ENCODE measurements at regions not wholly inside any gene's neighbourhood (a gene's known extent, or its start where the extent isn't known, plus 50 kb on each side); places are given as distances from the start of the nearest gene placed in this dataset.

DNA sequence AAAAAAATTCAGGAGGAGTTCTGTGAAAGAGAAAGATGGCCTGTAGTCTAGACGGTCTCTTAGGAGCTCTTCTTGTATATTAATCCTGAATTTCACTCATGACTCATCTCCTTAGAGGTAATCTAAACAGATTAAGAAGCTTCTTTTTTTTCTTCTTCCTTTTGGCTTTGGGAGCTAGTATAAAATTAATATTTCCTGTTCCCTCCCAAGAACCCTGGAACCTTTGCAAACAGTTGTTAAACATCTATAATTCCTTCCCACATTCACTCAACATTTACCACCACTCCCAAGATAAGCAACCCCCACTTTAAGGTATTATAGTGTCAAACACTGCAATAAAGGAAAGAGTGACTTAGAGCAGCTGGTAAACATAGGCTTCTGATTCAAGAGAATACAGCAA lies 146.4 kb upstream of the EDNRA start:
- H3K4me3 Mint-ChIP-seq: no peak overlapping the region
- no peaks in the 10 kb centered on the region for H3K36me3 Mint-ChIP-seq (ENCODE audit: low read depth)
- no peaks in the 10 kb centered on the region for H3K9me3 Mint-ChIP-seq
- no peak overlapping the region for H3K27ac Mint-ChIP-seq
- intact Hi-C loops (cut with micrococcal nuclease): no loop called here
- H3K4me1 Mint-ChIP-seq (ENCODE audit: low read depth): no peaks in the 10 kb centered on the region
- H3K27me3 Mint-ChIP-seq (ENCODE audit: insufficient read depth): no peaks in the 10 kb centered on the region
- DNase-seq (ENCODE audit: low spot score): no peak

DNA sequence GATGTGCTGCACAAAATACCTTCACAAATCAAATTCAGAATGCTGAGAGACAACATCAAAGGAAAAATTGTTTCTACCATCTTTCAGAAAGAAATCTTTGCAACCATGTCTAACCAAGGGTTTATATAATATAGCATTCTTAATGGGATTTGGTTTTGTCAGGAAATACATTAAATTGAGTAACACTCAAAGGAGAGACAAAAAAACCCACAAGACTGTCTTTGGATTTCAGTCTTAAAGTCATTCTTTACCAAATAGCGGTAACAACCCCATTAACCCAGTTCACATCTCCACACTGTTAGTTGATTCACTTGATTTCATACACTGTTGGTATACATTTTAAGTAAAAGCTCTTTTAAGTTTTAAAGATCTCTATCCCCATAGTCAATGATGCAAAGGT lies 145.7 kb upstream of the EDNRA start:
- Mint-ChIP-seq H3K9me3 (no peaks in the 10 kb centered on the region), H3K4me3 (no peak overlapping the region), H3K36me3 (ENCODE audit: low read depth) (no peaks in the 10 kb centered on the region), H3K4me1 (ENCODE audit: low read depth) (no peaks in the 10 kb centered on the region), H3K27me3 (ENCODE audit: insufficient read depth) (no peaks in the 10 kb centered on the region), H3K27ac (no peak overlapping the region)
- no peak for DNase-seq (ENCODE audit: low spot score)
- intact Hi-C loops (cut with micrococcal nuclease): no loop called here

DNA sequence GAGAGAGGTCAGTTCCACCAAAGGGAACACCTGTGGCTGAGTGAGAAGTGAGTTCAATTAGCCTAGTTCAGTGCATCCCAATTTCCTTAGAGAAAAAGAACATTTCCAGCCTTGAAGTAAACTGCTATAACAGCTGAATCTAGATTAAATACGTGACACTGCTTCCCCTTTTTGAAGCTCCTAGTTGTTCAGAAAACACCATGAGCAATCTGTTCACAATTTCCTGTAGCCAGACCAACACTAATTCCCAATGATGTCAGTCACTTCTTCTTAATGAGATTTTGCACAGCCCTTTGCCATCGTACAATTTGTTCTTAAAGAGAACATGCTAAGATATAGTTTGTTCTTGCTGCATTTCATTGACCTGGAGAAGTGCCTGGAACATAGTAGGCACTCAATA lies 144.6 kb upstream of the EDNRA start:
- Mint-ChIP-seq H3K27me3 (ENCODE audit: insufficient read depth) (no peaks in the 10 kb centered on the region), H3K36me3 (ENCODE audit: low read depth) (no peaks in the 10 kb centered on the region), H3K27ac (no peak overlapping the region), H3K9me3 (no peaks in the 10 kb centered on the region), H3K4me3 (no peak overlapping the region), H3K4me1 (ENCODE audit: low read depth) (no peaks in the 10 kb centered on the region)
- DNase-seq (ENCODE audit: low spot score): no peak
- intact Hi-C loops (cut with micrococcal nuclease): no loop called here

DNA sequence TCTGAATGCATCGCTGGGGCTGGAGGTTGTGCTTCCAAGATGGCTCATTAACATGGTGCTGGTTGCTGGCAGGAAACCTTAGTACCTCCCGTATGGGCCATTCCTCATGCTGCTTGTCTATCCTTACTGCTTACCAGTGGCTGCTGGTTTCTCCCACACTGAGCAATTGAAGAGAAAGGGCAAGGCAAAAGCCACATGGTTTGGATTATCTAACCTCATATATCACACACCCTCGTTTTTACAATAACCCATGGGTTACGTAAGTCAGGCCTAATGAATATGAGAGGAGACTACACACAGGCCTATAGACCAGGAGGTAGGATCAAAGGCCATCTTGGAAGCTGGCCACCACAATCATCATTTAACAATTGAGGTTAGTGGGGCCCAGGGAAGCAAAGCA lies 141.8 kb upstream of the EDNRA start:
- intact Hi-C loops (cut with micrococcal nuclease): no loop called here
- H3K27ac Mint-ChIP-seq: no peak overlapping the region
- H3K36me3 Mint-ChIP-seq (ENCODE audit: low read depth): no peaks in the 10 kb centered on the region
- no peaks in the 10 kb centered on the region for H3K4me1 Mint-ChIP-seq (ENCODE audit: low read depth)
- DNase-seq (ENCODE audit: low spot score): no peak
- H3K27me3 Mint-ChIP-seq (ENCODE audit: insufficient read depth): no peaks in the 10 kb centered on the region
- no peaks in the 10 kb centered on the region for H3K9me3 Mint-ChIP-seq
- no peak overlapping the region for H3K4me3 Mint-ChIP-seq

DNA sequence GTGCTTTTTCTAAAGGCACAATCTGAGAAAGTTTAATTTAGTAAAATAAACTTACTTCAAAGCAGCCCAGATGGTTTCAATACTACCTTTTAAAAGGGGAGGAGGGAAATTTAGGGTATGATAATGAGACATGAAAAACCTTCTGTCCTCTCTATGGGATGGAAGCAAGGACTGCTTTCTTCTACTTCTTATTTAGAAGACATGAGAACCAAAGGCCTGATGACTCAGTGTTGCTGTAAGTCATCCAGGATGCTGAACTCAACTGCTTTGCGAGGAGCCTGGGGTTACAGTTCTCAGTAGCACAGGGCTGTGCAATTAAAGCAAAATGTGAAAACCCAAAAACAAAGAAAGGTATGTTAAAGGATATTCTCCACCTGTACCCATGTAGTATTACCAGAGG lies 140.8 kb upstream of the EDNRA start:
- Mint-ChIP-seq H3K27me3 (ENCODE audit: insufficient read depth) (no peaks in the 10 kb centered on the region), H3K36me3 (ENCODE audit: low read depth) (no peaks in the 10 kb centered on the region), H3K4me1 (ENCODE audit: low read depth) (no peaks in the 10 kb centered on the region), H3K4me3 (no peak overlapping the region), H3K27ac (no peak overlapping the region), H3K9me3 (no peaks in the 10 kb centered on the region)
- no peak for DNase-seq (ENCODE audit: low spot score)
- intact Hi-C loops (cut with micrococcal nuclease): no loop called here

DNA sequence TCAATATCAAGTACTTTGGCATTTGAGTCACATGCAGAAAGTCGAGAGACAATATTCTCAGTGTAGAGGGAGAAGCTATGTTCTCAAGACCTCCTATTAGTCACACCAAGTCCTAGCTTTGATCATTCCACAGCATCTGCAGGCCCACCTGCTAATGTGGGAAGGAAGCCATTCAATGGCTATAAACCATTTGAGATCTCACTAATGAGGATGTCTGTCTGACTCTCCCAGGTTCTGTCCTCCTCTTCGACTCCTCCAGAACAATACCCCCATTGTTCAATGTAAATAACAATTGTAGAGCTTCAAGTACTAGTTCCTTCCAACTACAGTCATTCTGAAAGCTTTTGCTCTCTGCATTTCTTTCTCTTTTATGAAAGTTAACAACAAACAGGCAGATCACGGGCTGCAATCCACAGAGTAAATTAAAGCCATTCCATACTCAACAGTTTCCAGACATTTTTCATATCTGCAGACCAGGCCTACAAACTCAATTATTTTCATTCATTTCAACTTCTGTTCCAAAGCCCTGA lies 140.2 kb upstream of the EDNRA start:
- Mint-ChIP-seq H3K27me3 (ENCODE audit: insufficient read depth) (no peaks in the 10 kb centered on the region), H3K4me3 (no peak overlapping the region)

DNA sequence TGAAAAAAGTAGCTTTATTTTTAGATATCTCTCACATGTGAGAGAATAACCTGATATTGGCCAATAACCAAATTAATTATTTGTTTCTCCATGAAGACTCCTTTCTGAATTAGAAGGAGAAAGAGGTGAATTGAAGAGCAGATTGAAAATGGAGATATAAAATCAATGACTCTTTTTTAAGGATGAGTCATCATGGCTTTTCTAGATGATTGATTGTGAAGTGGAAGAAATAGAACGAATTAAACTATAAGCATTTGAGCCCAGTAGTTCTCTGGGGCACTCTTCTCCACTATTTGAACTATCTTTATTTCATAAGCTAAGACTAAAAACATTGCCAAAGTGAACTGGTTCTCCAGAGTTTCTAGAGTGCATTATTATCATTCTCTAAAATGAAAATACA lies 137.2 kb upstream of the EDNRA start:
- intact Hi-C loops (cut with micrococcal nuclease): no loop called here
- no peak for DNase-seq (ENCODE audit: low spot score)
- Mint-ChIP-seq H3K27ac (no peak overlapping the region), H3K27me3 (ENCODE audit: insufficient read depth) (no peaks in the 10 kb centered on the region), H3K36me3 (ENCODE audit: low read depth) (no peaks in the 10 kb centered on the region), H3K4me3 (no peak overlapping the region), H3K4me1 (ENCODE audit: low read depth) (no peaks in the 10 kb centered on the region), H3K9me3 (no peaks in the 10 kb centered on the region)

More for the DNA sequence above, 140.2 kb upstream of the EDNRA start:
- Mint-ChIP-seq H3K36me3 (ENCODE audit: low read depth) (no peaks in the 10 kb centered on the region), H3K4me1 (ENCODE audit: low read depth) (no peaks in the 10 kb centered on the region), H3K27ac (no peak overlapping the region), H3K9me3 (no peaks in the 10 kb centered on the region)
- intact Hi-C loops (cut with micrococcal nuclease): no loop called here
- DNase-seq (ENCODE audit: low spot score): no peak

DNA sequence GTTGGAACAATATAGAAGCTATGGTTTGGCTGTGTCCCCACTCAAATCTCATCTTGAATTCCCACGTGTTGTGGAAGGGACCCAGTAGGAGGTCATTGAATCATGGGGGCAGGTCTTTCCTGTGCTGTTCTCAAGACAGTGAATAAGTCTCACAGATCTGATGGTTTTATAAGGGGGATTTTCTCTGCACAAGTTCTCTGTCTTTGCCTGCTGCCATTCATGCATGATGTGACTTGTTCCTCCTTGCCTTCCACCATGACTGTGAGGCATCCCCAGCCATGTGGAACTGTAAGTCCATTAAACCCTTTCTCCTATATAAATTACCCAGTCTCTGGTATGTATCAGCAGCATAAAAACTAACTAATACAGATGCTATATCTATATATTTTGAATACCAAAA lies 135.2 kb upstream of the EDNRA start:
- intact Hi-C loops (cut with micrococcal nuclease): no loop called here
- no peak for DNase-seq (ENCODE audit: low spot score)
- no peaks in the 10 kb centered on the region for H3K36me3 Mint-ChIP-seq (ENCODE audit: low read depth)

DNA sequence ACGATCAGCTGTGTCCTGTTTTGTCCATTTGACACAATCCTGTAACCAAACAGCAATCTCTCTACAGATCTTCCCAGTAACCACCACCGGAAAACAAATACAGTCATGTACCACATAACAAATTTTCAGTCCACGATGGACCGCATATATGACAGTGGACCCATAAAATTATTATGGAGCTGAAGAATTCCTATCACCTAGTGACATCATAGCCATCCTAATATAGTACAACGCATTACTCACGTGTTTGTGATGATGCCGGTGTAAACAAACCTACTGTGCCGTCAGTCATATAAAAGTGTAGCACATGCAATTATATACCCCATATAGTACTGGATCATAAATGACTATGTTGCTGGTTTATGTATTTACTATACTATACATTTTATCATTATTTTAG lies 133.7 kb upstream of the EDNRA start:
- H3K27ac Mint-ChIP-seq: no peak overlapping the region
- intact Hi-C loops (cut with micrococcal nuclease): no loop called here

More for the DNA sequence above, 135.2 kb upstream of the EDNRA start:
- H3K27me3 Mint-ChIP-seq (ENCODE audit: insufficient read depth): no peaks in the 10 kb centered on the region
- H3K27ac Mint-ChIP-seq: no peak overlapping the region
- H3K9me3 Mint-ChIP-seq: no peaks in the 10 kb centered on the region
- H3K4me3 Mint-ChIP-seq: no peak overlapping the region
- H3K4me1 Mint-ChIP-seq (ENCODE audit: low read depth): no peaks in the 10 kb centered on the region

DNA sequence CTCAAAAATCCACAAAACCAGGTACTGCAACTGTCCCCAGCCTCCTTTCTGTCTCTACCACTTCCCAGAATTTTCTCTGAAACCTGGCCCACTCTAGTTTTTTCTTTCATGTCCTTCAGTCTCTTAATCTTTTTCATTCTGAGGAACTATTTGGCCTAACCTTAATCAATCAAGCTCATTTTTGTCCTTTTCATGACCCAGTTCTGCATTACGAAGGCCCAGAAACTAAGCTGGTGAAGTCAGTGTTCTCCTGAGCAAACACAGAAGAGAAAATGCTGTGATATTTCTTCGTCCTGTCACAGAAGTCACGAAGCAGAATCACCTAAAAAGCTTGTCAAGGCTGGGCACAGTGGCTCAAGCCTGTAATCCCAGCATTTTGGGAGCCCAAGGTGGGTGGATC lies 131.7 kb upstream of the EDNRA start:
- no peaks in the 10 kb centered on the region for H3K36me3 Mint-ChIP-seq (ENCODE audit: low read depth)
- H3K4me3 Mint-ChIP-seq: no peak overlapping the region
- H3K27ac Mint-ChIP-seq: no peak overlapping the region
- intact Hi-C loops (cut with micrococcal nuclease): no loop called here
- no peaks in the 10 kb centered on the region for H3K27me3 Mint-ChIP-seq (ENCODE audit: insufficient read depth)
- H3K9me3 Mint-ChIP-seq: no peaks in the 10 kb centered on the region
- no peak for DNase-seq (ENCODE audit: low spot score)
- no peaks in the 10 kb centered on the region for H3K4me1 Mint-ChIP-seq (ENCODE audit: low read depth)

More for the DNA sequence above, 133.7 kb upstream of the EDNRA start:
- H3K36me3 Mint-ChIP-seq (ENCODE audit: low read depth): no peaks in the 10 kb centered on the region
- no peak overlapping the region for H3K4me3 Mint-ChIP-seq
- H3K4me1 Mint-ChIP-seq (ENCODE audit: low read depth): no peaks in the 10 kb centered on the region
- H3K9me3 Mint-ChIP-seq: no peaks in the 10 kb centered on the region
- DNase-seq (ENCODE audit: low spot score): no peak
- no peaks in the 10 kb centered on the region for H3K27me3 Mint-ChIP-seq (ENCODE audit: insufficient read depth)

DNA sequence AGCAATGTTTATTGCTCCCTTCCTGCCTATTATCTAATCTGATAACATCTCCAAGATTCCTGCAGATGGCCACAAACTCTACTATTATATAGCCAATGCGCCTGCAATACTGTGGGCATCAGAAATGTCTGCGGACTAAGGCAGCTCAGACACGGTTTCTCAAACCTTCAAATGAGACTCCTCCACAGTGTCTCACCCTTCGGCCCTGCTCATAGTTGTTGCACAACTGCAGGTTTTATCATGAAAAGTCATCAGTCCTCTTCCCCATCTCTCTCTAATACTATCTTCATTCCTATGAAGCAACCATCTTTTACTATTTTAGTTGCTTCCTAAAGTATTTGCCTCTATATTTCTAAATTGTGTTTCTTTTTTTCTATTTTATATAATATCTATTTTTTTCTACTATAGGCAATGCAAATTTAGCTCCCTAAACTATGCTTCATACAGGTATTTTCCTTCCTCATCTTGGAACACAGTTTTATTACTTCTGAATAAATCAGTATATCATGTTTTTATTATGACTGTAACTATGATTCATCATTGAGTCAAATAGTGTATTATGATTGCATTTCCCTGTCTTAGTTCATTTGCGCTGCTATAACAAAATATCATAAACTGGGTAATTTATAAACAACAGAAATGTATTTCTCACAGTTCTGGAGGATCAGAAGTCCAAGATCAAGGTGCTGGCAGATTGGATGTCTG lies 129.7 kb upstream of the EDNRA start:
- Mint-ChIP-seq H3K27me3 (ENCODE audit: insufficient read depth) (no peaks in the 10 kb centered on the region), H3K4me1 (ENCODE audit: low read depth) (no peaks in the 10 kb centered on the region), H3K9me3 (no peaks in the 10 kb centered on the region), H3K27ac (no peak overlapping the region), H3K4me3 (no peak overlapping the region), H3K36me3 (ENCODE audit: low read depth) (no peaks in the 10 kb centered on the region)
- DNase-seq (ENCODE audit: low spot score): no peak
- intact Hi-C loops (cut with micrococcal nuclease): no loop called here

DNA sequence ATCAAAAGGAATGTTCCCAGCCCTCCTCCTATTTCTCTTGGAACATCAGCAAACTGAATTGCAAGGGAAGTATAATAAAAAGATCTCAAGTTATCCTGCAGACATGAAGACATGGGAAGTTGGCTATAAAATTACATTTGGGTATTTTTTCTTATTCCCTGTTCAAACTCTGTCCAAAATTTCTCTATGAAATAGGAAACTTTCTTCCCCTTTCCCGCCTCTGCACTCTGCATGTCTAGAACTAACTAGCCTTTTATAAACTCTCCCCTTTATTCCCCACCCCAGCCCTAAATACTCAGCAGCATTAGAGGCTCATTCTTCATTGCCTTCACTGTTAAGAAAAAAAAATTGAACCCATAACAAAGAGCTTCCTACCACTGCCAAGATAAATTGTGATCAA lies 126.7 kb upstream of the EDNRA start:
- Mint-ChIP-seq H3K27ac (no peak overlapping the region), H3K36me3 (ENCODE audit: low read depth) (no peaks in the 10 kb centered on the region), H3K4me1 (ENCODE audit: low read depth) (no peaks in the 10 kb centered on the region), H3K27me3 (ENCODE audit: insufficient read depth) (no peaks in the 10 kb centered on the region), H3K9me3 (no peaks in the 10 kb centered on the region), H3K4me3 (no peak overlapping the region)
- intact Hi-C loops (cut with micrococcal nuclease): no loop called here
- no peak for DNase-seq (ENCODE audit: low spot score)

DNA sequence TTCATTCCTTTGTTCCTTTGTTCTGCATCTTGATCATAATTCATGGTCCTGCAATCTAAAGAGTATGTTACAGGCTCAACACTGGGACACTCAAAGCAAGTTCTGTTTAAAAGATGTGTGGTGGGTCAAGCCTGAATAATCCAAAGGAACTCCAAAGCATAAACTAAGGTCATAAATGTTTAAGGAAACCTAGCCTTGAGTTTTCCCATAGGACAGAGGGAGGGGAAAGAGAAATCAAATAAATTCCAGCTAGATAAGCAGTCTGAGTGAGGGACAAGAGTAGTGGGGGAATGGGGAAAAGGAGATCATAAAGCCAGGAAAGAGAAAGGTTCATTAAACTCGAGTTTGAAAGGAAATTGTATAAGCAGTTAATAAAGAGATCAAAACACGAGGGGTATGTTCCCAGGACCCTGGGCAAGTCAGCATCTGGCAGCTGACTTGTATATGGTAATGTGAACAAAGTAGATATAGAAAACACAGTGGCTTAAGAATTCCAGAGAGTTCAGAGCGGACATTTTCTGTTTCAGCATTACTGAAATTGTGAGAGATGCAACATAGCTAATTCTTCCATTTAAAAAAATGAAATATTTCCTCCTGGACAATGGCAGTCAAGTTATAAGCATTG lies 125.8 kb upstream of the EDNRA start:
- Mint-ChIP-seq H3K27ac (no peak overlapping the region), H3K9me3 (no peaks in the 10 kb centered on the region), H3K4me3 (no peak overlapping the region), H3K36me3 (ENCODE audit: low read depth) (no peaks in the 10 kb centered on the region), H3K27me3 (ENCODE audit: insufficient read depth) (no peaks in the 10 kb centered on the region), H3K4me1 (ENCODE audit: low read depth) (no peaks in the 10 kb centered on the region)
- intact Hi-C loops (cut with micrococcal nuclease): no loop called here
- no peak for DNase-seq (ENCODE audit: low spot score)
